ENCODE measurements at regions not wholly inside any gene's neighbourhood (a gene's known extent, or its start where the extent isn't known, plus 50 kb on each side); places are given as distances from the start of the nearest gene placed in this dataset.

DNA sequence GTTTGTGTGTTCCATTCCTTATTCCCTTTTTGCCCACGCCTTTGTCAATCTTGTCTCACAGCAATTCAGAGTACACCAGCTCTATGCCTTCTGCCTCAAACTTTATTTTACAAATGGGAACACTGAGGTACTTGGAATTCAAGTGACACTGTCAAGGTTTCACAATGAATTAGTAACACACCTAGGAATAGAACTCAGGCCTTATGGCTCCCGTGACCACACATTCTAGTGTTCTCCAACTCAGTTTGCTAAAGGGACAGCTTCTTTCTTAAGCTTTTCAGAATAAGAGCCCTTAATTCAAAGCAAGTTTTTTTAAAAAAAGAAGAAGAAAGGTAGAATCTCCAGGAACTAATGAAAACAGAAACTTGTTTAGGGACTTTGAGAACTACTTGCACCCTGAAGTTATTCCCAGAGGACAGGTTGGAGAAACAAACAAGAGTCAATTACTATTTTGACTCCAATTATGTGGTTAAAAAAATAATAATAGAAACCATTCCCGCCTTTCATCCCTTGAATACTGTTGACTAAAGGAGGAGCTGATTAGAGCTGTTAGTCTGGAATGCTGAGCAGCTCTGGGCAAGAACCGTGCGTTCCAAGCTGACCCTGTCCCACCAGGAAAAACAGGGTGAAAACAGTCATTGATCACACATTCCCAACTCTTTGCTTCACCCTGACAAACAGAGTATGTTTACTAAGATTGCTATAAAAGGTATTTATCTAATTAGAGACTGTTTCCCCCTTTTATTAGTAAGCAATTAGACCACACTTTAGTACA, 408.8 kb upstream of the CNKSR2 start:
- no peak overlapping the region for H3K27ac Mint-ChIP-seq (ENCODE audit: unreplicated experiment)
- TF ChIP-seq, protein P1, sequence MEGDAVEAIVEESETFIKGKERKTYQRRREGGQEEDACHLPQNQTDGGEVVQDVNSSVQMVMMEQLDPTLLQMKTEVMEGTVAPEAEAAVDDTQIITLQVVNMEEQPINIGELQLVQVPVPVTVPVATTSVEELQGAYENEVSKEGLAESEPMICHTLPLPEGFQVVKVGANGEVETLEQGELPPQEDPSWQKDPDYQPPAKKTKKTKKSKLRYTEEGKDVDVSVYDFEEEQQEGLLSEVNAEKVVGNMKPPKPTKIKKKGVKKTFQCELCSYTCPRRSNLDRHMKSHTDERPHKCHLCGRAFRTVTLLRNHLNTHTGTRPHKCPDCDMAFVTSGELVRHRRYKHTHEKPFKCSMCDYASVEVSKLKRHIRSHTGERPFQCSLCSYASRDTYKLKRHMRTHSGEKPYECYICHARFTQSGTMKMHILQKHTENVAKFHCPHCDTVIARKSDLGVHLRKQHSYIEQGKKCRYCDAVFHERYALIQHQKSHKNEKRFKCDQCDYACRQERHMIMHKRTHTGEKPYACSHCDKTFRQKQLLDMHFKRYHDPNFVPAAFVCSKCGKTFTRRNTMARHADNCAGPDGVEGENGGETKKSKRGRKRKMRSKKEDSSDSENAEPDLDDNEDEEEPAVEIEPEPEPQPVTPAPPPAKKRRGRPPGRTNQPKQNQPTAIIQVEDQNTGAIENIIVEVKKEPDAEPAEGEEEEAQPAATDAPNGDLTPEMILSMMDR (IDR thresholded peaks at IDR 0.05; ENCODE audit: partially characterized antibody, unreplicated experiment), result no peak

DNA sequence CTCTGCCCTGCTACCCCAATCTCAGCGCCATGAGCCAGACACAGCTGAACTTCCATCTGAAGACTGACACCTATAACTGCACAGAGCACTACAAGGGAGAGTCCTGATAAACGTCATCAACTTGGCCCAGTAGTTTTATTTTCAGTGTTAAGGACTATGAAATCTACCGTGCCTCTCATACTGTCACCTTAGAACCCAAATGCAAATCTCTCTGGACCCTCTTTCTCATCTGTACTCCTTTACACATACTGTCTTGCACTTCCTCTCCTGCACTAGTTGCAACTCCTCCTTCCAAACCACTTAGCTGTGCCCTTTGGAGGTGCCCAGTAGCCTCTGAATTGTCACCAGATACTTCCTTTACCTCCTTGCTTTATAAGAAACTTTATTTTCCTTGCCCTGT, 420.2 kb upstream of the CNKSR2 start:
- H3K9me3 Mint-ChIP-seq (ENCODE audit: unreplicated experiment), result no peaks in the 10 kb centered on the region
- no peaks in the 10 kb centered on the region for H3K27me3 Mint-ChIP-seq (ENCODE audit: unreplicated experiment)
- DNase-seq, result no peak
- no peaks in the 10 kb centered on the region for H3K36me3 Mint-ChIP-seq (ENCODE audit: unreplicated experiment)
- no peak overlapping the region for H3K27ac Mint-ChIP-seq (ENCODE audit: unreplicated experiment)
- no peak overlapping the region for H3K4me3 Mint-ChIP-seq (ENCODE audit: unreplicated experiment)
- TF ChIP-seq, protein P1 (IDR thresholded peaks at IDR 0.05; ENCODE audit: partially characterized antibody, unreplicated experiment), result no peak
- no peaks in the 10 kb centered on the region for H3K4me1 Mint-ChIP-seq (ENCODE audit: low read depth, unreplicated experiment)

More for the DNA sequence above, 408.8 kb upstream of the CNKSR2 start:
- Mint-ChIP-seq H3K9me3 (ENCODE audit: unreplicated experiment) (no peaks in the 10 kb centered on the region), H3K27me3 (ENCODE audit: unreplicated experiment) (no peaks in the 10 kb centered on the region), H3K36me3 (ENCODE audit: unreplicated experiment) (no peaks in the 10 kb centered on the region), H3K4me3 (ENCODE audit: unreplicated experiment) (no peak overlapping the region), H3K4me1 (ENCODE audit: low read depth, unreplicated experiment) (no peaks in the 10 kb centered on the region)
- DNase-seq, result no peak

DNA sequence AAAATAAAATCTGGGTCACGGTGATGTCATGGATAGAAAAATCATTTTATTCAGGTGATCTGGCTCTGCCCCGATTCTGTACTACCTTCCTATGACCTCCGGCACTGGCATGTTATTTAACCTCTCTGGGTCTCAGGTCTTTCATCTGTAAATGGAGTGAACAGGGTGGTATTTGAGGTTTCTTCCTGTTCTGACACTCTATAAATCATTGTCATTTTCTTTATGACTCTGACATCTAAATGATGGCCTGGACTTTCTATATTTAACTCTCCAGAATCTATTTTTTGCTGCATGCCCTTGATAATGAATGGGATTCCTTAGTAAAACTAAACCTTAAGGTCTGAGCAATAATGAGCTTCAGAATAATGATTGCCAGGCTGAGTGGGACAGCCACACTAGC, 422.0 kb upstream of the CNKSR2 start:
- no peak for DNase-seq
- H3K27me3 Mint-ChIP-seq (ENCODE audit: unreplicated experiment), result no peaks in the 10 kb centered on the region
- H3K27ac Mint-ChIP-seq (ENCODE audit: unreplicated experiment), result no peak overlapping the region
- no peak overlapping the region for H3K4me3 Mint-ChIP-seq (ENCODE audit: unreplicated experiment)
- no peaks in the 10 kb centered on the region for H3K36me3 Mint-ChIP-seq (ENCODE audit: unreplicated experiment)
- H3K4me1 Mint-ChIP-seq (ENCODE audit: low read depth, unreplicated experiment), result peaks cover 1% of the 10 kb centered on the region
- no peaks in the 10 kb centered on the region for H3K9me3 Mint-ChIP-seq (ENCODE audit: unreplicated experiment)
- TF ChIP-seq, protein P1 (IDR thresholded peaks at IDR 0.05; ENCODE audit: partially characterized antibody, unreplicated experiment), result no peak

DNA sequence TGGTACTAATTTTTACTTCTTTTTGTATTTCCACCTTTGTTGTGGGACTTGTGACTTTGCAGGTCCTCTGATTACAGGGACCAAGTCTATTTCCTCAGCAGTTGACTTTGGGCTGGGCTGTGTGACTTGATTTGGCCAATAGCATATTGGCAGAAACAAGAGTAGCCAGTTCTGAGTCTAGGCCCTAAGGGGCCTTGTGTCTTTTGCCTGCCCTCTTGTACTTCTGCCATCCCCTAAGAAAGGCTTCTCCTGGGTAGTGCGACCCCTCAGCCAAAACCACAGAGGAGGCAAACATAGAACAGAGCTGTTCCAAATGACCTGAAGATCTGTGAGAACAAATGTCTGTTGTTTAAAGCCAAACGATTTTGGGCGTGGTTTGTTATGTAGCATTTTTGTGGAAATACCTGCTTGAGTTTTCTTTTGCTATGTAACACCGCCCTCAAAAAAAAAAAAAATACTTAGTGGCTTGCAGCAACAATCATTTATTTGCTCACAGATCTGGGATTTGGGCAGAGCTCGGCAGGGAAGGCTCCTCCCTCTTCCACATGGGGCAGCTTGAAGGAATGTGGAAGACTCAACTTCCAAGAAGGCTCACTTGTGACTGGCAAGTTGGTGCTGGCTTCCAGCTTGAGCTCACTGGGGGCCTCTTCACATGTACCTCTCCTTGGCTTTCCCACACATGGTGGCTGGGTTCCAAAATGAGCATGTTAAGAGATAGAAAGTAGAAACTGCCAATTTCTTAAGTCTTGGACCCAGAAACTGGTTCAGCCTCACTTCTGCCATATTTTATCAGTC, 423.0 kb upstream of the CNKSR2 start:
- Mint-ChIP-seq H3K4me3 (ENCODE audit: unreplicated experiment) (no peak overlapping the region), H3K27ac (ENCODE audit: unreplicated experiment) (no peak overlapping the region), H3K36me3 (ENCODE audit: unreplicated experiment) (no peaks in the 10 kb centered on the region), H3K4me1 (ENCODE audit: low read depth, unreplicated experiment) (peaks cover 1% of the 10 kb centered on the region), H3K9me3 (ENCODE audit: unreplicated experiment) (no peaks in the 10 kb centered on the region), H3K27me3 (ENCODE audit: unreplicated experiment) (no peaks in the 10 kb centered on the region)
- no peak for DNase-seq
- TF ChIP-seq, protein P1 (IDR thresholded peaks at IDR 0.05; ENCODE audit: partially characterized antibody, unreplicated experiment), result no peak

DNA sequence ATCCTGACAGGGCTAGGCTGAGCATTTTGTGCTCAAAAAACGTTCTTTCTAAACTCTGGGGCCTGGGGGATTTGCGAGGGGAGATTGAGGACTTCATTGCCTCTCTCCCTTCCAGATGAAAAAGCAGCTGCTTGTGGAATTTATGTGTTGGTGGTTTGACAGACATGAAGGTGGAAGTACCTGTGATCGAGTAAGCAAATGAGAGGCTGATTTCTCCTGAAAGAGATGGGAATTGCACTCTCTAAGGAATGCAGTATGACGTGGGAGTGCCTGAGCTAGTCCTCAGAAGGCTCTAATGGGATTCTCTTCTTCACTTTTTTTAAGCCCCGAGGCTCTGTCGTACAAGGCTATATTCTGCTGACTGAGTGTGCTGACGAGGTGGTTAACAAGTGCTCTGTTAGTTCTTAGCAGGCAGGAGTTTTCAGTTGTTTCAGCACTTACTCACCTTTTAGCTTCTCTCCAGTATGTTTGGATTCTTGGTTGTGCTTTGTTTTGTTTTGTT, 426.8 kb upstream of the CNKSR2 start:
- Mint-ChIP-seq H3K4me1 (ENCODE audit: low read depth, unreplicated experiment) (peaks cover 1% of the 10 kb centered on the region), H3K4me3 (ENCODE audit: unreplicated experiment) (no peak overlapping the region), H3K9me3 (ENCODE audit: unreplicated experiment) (no peaks in the 10 kb centered on the region), H3K36me3 (ENCODE audit: unreplicated experiment) (no peaks in the 10 kb centered on the region), H3K27ac (ENCODE audit: unreplicated experiment) (no peak overlapping the region), H3K27me3 (ENCODE audit: unreplicated experiment) (no peaks in the 10 kb centered on the region)
- DNase-seq, result no peak
- TF ChIP-seq, protein P1 (IDR thresholded peaks at IDR 0.05; ENCODE audit: partially characterized antibody, unreplicated experiment), result no peak
